Renal cortical epithelial cell (primary cell): ENCODE measurements at regions not wholly inside any gene's neighbourhood (a gene's known extent, or its start where the extent isn't known, plus 50 kb on each side); places are given as distances from the start of the nearest gene placed in this dataset.
"Not testable (repeated sequence)": the region's sequence is repeated elsewhere in the genome, so short reads cannot be mapped to it uniquely, and the experiment has no call there.

Source experiments
- DNase-seq: peaks from one replicate; pipeline ENCODE4 v3.0.0-alpha.2; 2011; ENCODE audit warnings: low read depth

DNA sequence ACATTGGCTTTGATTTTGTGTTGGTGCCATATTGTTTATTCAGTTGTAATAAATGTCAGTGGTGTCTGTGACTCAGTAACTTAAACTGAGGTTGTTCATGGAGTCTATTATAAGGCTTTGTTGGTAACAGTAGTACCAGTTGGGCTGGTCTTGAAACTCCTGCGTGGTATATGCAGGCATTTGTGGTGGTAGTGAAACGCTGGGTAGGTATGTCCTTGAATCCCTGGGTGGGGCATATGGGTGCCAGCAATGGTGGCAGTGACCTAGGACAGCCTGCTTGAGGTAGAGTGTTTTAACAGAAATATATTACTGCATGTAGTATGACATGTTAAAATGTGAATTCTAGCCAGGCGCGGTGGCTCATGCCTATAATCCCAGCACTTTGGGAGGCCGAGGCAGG, 1058.5 kb upstream of the SEMA6A start:
- DNase-seq = no peak

DNA sequence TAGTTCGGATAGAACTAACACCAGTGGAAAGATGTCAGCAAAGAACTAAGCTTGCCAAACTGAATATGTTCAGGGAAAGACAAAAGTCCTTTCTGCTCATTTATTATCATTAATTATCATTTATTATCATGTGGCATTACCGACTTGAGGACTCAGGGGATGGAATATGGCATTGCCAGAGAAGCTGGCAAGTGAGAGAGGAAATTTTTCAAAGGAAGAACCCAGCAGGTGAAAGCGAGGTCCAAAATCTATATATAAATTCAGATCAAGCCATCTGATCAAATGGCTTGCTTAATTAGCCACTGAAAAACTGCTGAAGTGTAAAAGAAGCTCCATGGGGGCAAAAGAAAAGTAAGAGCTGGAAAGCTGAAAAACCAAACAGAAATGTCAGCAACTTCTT, 1049.6 kb upstream of the SEMA6A start:
- DNase-seq = no peak

DNA sequence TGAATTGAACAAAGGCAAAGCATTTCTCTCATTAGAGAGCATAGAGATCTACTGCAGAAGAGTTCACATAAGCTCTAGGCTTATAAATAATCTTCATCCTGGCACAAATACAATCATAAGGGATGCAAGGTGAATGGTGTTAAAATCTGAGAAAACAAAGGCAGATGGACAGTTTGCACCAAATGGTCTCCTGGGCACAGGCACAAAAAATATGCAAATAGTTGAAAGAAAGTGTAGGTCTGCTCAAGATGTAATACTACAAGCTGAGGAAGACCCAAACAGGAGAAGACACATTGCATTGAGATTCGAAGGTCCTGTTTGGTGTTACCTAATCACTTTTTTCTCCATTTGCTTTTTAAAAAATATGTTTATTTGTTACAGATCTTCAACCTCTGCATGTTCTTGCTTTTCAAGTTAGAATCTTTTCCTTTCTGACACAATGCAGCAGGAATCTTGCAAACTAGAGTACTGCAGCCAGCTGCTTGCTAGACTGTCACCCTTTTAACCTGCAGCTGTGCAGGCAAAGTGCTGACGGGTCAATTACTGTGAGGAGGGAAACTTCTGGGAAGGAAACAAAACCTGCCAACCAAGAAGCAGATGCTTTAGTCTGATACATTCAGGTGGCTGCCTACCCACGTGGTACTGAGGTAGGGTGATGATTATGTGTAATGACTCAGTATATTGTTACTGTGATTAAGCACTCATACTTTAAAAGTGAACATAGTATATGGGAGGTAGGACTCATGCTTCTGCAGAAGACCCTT, 1048.6 kb upstream of the SEMA6A start:
- peak; percentile 22 for DNase-seq

DNA sequence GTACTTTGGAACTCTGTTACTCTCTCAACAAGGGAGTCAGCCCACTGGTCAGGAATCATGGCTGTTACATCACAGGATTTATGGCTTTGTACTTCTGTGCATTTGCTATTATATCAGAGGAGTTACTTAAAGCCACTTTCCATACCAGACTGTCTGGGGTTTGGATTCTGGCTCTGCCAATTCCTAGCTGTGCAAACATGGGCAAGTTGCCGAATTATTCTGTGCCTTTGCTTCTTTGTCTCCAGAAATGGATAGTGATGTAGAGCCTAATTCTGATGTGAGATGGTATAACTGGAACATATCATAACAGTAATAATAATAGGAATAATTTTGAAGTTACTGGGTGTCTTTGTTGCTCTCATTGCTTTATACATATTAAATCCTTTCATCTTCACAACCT, 1047.3 kb upstream of the SEMA6A start:
- DNase-seq = no peak

DNA sequence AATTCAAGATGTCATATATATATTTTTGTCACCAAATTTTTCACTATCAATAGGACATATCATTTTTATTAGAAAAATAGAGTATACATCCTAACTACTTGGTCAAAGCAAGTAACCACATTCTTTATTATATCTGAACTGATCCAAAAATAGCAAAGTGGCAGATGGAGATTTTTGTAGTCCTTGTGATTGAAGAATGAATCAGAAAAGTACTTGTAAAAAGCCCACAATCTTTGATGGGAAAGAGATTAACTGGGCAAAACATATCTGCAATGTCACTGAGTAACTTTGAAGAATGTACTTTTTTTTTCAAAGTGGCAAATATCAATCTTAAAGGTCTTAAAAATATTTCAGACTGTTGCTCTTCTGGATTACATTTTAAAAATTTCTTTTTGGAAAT, 1040.6 kb upstream of the SEMA6A start:
- DNase-seq = no peak

DNA sequence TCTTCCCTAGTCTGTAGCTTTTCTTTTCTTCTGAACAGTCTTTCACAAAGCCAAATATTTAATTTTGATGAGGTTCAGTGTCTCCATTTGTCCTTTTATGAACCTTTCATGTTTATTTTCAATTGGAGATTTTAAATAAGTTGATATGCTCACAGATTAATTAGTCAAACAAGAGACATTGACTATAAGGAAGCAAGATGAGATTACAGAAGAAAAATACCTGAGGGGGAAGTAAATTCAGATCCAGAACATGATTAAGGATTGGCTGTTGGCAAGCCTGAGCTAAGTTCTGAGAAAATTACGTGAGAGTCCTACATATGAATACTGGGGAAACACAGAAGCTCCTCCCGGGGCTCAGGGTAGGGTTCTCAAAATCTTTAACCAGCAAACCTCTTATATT, 1039.8 kb upstream of the SEMA6A start:
- DNase-seq = no peak

DNA sequence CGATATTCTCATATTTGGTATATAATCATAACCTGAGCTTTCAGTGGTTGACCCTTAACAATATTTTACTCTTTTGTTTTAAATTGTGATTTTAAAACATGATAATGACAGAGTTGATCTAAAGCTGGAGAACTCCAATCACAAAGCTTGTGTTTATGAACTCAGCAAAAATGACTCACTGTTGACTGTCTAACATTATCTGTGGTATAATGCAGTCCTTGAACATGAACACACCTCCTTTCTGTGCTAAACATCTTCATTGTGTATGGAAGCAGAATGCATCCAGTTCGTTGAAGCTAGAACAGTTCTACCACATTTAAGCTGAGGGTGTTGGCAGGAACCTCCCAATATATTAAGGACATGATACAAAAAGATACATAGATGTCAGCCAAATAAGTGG, 1030.2 kb upstream of the SEMA6A start:
- no peak for DNase-seq

DNA sequence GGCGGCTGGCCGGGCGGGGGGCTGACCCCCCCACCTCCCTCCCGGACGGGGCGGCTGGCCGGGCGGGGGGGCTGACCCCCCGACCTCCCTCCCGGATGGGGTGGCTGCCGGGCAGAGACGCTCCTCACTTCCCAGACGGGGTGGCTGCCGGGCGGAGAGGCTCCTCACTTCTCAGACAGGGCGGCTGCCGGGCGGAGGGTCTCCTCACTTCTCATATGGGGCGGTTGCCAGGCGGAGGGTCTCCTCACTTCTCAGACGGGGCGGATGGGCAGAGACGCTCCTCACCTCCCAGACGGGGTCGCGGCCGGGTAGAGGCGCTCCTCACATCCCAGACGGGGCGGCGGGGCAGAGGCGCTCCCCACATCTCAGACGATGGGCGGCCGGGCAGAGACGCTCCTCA, 1025.2 kb upstream of the SEMA6A start:
- DNase-seq = not testable (repeated sequence)

DNA sequence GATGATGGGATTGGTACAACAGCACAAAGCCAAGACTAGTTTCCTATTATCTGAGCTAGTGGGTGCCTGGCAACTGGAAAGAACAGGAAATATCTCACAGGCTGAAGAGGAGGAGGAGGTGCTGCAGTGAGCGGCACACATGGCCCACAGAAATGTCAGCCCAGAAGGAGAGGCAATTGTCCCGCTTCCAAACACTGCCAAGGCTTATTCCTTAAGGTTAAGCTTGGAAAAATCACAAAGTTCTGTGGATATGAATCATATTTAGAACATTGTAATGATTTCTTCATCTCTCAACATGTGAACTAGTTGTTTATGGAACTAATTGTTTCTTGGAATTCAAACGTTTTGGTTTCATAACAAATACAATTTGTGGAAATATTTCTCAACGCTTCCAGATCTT, 1019.5 kb upstream of the SEMA6A start:
- no peak for DNase-seq

DNA sequence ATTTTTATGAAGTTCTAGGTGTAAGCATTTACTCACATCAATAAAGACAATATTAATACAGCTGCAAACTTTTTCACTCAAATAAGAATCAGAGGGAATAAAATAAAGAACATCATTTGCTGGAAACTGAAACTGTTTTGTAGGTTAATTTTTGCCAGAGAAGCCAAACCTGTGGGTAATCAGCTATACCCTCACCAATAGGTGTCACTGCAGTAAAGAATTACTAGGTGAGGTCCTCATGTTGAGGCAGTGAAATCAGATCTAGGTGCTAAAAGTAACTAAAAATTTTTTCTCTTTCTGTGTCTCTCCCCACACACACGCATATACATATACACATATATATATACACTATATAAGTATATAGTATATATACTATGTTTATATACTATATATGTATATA, 1016.3 kb upstream of the SEMA6A start:
- peak; percentile 50 for DNase-seq

DNA sequence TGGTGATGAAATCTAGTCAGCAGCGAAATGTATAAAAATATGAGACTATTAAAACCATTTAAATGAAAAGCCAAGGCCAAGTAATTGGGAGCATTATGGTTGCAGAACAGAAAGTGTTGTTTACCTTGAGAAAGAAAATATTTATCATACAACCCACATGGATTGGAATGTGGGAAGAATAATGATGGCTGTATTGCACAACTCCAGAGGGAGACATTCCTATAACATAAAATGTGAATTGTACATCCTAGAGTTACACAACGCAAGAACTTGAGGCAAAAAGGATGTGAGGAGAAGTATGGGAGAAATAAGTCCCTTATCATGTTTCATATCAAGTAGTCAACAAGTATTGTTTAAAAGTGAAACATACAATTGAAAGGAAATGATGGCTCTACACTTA, 1014.0 kb upstream of the SEMA6A start:
- no peak for DNase-seq

DNA sequence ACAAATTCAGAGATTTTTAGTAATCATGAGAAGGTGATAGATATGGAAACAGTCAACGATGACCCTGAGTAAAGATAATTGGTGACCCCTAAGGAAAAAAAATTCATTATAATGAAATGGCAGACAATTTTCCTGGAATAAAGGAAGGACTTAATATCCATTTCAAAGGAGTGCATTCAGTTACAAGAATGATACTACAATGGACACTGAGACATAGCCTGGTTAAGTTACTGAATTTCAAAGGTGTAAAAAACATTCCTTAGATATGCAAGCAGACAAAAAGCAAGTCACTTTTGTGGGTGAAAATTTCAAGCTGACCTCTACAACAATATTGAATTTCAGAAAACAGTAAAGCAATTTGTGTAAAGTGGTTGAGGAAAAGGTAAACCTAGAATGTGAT, 1012.5 kb upstream of the SEMA6A start:
- DNase-seq = no peak

DNA sequence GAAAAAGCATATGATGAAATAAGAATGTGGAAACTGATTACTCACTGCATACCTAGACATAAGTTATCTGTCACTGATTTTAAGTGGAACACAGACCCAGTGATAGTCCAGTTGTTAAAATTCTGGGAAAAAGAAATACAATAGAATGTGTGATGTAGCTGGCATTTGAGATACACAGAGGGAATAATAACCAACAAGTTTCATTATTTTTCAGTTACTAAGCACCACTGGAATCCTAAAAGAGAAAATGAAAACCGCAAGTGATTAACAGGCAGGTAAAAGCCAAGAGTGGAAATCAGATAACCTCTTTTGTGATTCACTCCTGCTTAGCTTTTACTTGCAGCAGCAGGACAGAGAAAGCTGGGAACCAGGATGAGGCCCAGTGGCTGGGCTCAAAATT, 994.0 kb upstream of the SEMA6A start:
- peak; percentile 6 for DNase-seq

DNA sequence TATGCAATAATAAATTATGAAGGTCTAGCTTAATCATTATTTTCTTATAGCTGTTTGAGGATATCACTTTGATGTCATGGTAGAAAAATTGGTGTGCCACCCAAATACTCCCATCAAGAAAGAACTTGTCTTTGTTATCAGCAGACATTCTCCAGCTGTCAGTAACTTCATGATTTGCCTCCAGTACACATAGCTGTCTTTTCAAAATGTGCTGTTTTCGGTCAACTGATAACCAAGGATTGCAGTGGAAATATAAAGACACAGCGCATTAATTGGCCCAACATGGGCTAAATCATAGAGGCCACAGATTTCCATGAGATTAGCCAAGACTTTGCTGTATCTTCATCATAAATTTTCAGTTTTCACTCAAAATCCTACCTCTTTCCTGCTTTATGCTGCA, 993.5 kb upstream of the SEMA6A start:
- DNase-seq = no peak

DNA sequence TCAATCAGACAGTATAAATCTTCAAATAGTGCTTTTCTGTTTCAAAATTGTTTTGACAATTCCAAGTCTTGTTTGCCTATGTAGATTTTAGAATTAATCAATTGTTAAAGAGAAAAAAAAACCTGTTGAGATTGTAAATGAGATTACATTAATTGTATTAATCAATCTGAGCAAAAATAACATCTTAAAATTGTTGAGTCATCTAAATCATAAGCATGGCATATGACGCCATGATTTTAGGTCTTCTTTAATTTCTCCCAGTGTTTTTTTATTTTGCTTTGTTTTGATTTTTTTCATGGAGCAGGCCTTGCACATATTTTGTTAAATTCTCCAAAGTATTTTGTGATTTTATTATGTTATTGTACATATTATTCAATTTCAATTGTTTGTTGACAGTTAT, 988.0 kb upstream of the SEMA6A start:
- no peak for DNase-seq

DNA sequence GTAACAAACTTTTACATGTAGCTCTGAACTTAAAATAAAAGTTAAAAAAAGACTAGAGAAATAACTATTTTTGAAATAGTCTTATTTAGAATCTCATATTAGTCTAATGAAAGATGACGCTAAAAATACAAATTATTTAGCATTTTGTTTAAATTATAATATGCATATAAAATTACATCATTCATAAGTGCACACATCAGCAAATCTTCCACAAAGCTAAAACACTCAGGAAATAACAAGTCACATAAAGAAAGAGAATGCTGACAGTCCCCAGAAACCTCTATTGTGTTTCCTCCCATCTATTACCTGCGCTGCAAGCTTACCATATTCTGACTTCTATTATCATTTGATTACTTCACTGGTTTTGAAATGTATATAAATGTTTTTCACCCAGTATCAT, 986.9 kb upstream of the SEMA6A start:
- DNase-seq = no peak

DNA sequence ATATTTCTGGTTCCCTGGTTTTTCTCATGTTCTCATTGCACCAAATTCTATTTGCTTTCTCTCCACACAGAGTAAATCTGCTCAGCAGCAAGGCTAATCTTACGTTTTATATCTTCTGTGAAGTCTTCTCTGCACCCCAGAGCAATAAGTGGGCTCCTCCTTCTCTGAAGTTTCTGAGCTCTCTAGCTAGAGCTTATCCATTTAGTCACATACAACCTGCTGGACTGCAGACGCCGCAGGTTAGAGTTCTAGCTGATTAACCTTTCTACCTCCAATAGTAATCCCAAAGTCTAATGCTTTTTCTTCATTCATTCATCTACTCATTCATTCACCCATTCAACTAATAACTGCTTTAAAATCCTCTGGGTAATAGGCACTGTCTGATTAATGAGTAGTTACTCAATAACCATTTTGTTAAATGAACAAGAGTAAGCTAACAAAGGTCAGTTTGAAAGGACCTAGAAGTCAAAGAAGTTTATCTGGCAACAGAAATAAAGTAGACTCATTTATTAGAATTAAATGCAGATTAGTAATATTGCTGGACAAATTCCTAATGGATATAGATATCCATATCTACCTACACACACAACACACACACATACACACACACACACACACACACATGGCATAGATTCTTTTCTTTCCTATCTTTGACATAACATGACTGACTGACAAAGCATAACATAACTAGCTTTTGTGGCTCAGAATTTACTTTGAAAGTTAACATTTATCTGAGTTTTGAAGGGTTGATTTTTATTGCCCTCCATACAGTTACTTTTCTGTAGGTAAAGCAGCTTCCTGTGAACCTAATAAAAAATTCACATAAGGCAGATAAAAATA, 984.6 kb upstream of the SEMA6A start:
- DNase-seq = peak; percentile 5

DNA sequence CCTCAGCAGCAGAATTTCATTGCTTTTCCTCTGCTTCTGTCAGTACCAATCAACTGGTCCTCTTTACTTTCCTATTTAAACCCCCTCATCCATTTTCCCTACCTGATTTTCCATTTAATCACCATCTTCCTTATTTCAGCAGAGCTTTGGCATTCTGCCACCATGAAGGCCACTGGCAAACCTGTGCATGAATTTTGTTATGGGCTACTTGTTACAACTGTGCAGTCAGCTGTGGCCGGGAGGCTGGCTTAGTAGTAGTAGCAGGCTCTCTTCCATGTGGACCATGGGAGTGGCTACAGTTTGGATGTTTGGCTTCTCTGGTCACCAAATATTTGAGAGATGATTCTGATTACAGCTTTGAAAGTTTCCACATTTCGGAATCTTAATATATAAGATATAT, 976.6 kb upstream of the SEMA6A start:
- peak; percentile 6 for DNase-seq

DNA sequence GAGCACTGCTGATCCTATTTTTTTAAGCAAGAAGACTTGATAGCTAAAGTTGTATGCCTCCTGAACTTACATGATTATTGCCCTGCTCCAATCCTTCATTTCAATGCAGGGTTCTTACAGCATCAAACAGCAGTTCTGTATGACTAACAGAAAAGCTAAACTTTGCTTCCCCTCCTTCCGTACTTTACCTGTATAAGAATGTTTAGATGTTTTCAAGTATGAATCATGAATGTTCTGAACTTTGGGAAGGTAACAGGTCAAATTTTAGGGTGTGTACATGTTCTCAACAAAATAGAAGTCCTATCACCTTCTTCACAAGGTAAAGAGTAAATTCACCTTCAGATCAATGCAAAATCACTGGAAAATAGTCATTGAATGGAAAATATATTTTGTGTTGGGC, 972.6 kb upstream of the SEMA6A start:
- DNase-seq = no peak

DNA sequence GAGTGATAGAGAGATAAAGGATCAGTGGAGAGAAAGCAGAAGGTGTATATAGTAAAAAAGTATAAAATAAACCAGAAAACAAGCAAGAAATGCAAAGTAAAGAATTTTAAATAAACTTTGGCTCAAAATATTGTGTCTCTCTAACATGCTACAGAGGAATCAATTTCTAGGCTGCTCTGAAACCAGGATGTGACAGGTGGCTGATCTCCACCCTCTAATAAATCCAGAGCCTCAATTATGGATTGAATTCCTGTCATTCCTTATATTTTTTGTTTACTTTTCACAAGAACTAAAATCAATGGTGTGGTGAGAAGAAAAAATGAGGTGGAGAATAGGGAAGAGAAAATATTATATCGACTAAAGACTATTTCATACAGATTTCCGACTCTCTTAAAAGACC, 965.1 kb upstream of the SEMA6A start:
- no peak for DNase-seq

DNA sequence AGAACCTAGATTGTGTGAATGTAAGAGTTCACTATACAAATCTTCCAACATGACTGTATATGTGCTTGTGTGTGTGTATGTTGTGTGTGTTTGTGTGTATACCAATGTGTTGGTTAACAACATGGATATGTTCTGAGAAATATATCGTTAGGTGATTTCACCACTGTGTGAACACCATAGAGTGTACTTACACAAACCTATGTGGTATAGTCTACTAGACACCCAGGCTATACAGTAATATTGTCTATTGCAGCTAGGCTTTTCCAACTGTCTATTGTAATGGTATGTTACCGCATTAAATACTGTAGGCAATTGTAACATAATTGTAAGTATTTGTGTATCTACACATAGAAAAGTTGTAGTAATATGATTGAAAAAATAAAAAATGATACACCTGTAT, 959.2 kb upstream of the SEMA6A start:
- DNase-seq = no peak

DNA sequence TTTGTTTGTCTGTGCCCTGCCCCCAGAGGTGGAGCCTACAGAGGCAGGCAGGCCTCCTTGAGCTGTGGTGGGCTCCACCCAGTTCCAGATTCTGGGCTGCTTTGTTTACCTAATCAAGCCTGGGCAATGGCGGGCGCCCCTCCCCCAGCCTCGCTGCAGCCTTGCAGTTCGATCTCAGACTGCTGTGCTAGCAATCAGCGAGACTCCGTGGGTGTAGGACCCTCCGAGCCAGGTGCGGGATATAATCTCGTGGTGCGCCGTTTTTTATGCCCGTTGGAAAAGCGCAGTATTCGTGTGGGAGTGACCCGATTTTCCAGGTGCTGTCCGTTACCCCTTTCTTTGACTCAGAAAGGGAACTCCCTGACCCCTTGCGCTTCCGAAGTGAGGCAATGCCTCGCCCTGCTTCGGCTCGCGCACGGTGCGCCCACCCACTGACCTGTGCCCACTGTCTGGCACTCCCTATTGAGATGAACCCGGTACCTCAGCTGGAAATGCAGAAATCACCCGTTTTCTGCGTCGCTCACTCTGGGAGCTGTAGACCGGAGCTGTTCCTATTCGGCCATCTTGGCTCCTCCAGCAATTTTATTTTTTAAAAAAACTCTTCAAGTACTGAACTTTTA, 958.5 kb upstream of the SEMA6A start:
- not testable (repeated sequence) for DNase-seq

DNA sequence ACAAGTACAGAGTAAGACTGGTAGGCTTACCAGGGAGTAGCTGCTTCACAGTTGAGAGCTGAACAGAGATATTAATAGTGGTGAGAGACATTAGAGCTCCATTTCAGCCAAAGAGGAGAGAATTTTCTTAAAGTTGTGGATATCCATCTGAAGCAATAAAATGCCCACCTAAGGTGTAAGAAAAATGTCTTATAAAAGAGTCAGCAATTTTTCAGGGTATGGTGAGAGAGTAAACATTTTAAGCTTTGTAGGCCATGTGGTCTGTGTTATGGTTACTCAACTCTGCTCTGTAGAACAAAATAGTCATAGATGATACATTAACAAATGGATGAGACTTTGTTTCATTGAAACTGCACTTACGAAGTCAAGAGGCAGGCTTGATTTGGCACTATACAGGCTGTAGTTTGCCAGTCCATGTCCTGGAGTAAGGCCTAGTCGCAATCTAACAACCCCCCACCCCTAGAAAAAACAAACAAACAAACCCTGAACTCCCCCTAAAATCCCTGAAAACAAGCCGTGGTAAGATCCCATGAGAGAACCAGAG, 945.4 kb upstream of the SEMA6A start:
- DNase-seq = peak; percentile 5
